Stimulated activated CD8-positive, alpha-beta memory T cell treated with anti-CD3 and anti-CD28 coated beads, Interleukin-4, amount 100 ng/mL, for 24 hours (primary cell): ENCODE measurements at regions not wholly inside any gene's neighbourhood (a gene's known extent, or its start where the extent isn't known, plus 50 kb on each side); places are given as distances from the start of the nearest gene placed in this dataset.

Source experiments
- DNase-seq: peaks from one replicate; pipeline ENCODE4 v3.0.0-alpha.2; 2020; ENCODE audit warnings: low read depth

DNA sequence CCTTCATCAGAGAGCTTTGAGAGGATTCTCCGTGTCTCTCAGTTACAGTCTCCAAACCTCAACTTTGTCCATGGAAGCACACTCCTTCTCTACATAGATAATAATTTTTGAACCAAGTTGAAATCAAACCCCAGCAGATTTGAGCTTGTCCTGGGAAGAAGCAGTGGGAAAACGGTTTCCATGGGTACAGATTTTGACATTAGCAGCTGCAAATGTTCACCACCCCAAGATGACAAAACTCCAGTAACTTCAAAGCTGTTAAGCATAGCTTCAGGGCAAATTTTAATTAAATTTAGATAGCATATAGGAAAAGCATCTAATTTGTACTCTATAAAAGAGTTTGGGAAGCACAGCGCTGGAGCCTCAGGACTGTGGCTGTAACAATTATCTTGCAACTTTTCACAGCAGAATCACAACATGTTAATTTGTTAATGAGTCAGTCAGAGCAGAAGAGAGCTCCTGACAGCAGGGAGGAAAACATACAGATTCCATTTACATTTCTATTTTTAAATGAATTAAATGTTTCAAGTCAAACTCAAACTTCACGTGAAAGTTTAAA lies 240.7 kb downstream of the BMP7 start:
- DNase-seq: no peak

DNA sequence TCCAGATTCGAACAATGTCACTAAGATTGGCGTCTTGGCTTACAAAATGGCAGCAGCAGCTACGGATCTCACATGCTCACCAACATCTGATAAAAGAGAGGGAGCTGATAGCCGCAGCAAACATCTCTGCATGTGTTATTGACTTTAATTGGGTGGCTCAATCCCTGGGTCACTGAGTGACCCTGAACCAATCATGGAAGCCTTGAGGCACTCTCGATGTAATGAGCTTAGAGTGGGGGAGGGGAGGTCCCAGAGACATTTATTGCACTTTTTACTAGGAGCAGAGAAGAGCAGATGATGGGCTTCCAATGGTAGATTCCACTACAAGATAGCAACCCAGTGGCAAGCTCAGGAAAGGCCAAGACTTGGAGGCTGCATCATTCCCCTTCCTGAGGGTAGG lies 238.7 kb downstream of the BMP7 start:
- DNase-seq: no peak

DNA sequence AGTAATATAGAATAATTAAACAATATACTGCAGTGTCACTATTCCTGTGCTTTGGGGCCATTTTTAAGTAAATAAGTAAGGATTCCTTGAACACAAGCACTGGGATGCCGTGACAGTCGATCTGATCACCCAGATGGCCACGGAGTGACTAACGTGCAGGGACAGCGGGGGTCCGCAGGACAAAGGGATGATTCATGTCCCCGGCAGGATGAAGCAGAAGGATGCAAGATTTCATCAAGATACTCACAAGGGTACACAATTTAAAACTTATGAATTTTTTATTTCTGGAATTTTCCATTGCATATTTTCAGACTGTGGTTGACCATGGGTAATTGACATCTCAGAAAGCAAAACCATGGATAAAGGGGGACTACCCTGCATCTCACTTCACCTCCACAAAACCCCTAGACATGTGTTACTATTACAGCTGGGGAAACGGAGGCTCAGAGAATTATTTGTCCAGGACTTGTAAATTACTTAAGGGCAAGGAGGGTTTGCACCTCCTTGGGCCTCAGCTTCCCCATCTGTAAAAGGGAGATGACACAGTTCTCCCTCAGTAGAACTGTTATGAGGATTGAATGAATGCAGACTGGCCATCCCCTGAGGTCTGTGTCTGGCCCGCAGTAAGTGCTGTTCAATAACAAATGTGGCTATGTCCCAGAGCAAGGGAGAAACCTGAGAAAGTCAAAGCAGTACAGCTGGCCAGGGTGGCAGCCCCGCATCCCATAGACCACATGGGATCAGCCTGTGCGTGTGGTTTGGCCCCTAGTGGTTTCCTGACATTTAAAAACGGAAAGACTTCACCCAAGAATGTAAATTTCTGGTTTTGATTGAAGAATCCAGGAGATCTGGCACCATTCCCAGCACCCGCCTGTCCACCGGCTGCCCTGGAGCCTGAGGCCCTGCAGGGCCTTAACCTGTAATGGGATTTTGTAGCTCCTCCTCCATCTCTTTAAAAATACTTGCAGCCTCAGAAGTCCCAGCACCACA lies 235.5 kb downstream of the BMP7 start:
- DNase-seq: no peak

DNA sequence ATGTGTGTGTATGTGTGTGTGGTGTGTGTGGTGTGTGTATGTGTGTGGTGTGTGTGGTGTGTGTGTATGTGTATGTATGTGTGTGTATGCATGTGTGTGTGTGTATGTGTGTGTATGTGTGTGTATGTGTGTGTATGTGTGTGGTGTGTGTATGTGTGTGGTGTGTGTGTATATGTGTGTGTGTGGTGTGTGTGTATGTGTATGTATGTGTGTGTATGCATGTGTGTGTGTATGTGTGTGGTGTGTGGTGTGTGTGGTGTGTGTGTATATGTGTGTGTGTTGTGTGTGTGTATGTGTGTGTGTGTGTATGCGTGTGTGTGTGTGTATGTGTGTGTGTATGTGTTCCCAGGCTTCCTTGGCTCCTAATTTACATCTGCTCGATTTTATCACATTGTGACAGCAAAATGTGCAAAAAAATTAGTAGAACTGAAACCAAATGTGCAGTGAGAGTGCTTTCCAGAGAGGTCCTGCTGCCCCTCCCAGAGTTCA lies 234.5 kb downstream of the BMP7 start:
- DNase-seq: no peak

- no peak for DNase-seq
Measured at GRCh38 chr20:57032847-57033246, 233.6 kb downstream of the BMP7 start.

DNA sequence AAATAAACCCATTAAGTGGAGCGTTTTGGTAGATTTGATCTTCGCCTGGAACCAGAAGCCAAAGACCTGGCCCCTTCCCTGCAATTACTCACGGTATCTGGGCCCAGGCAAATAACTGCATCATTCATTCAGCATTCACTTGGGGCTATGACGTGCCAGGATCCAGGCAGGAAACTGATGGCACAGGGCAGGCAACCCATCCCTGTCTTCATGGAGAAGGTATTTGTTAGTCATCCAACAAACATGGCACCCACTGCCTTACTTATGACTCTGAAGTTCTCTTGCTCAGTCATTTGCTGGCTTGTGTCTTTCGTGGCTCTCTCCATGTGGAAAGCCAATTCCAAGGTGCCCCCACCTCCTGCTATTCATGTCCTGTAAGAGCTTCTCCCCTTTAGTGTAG lies 232.4 kb downstream of the BMP7 start:
- DNase-seq: no peak

GRCh38 chr20:57037689-57038088 lies 228.8 kb downstream of the BMP7 start:
- DNase-seq: no peak

DNA sequence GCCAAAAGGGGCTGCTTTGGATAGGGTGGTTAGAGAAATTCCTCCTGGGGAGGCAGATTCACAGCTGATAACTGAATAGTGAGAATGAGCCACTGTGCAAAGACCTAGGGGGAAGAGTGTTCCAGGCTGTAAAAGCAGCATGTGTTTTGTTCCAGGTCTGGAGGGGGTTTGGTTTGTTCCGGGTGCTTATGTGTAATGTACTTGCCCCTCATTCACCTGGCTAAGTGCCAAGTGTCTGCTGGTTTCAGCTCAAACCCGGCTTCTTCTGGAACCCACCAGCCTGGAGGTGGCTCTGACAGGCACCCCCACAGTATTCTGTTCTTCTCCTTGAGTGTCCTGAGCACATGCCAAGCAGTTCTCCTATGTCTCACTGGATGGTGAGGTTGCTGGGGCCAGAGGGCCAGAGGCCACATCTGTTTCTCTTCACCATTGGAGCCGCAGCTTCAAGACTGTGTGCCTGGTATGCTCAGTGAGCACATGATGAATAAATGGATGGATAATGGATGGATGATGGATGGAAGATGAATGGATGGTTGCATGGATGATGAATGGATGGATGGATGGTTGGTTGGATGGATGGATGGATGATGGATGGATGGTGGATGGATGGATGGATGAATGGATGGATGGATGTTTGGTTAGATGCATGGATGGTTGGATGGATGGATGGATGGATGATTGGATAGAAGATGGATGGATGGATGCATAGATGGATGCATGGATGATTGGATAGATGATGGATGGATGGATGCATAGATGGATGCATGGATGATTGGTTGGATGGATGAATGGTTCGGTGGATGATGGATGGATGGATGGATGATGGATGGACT lies 227.6 kb downstream of the BMP7 start:
- DNase-seq: no peak

DNA sequence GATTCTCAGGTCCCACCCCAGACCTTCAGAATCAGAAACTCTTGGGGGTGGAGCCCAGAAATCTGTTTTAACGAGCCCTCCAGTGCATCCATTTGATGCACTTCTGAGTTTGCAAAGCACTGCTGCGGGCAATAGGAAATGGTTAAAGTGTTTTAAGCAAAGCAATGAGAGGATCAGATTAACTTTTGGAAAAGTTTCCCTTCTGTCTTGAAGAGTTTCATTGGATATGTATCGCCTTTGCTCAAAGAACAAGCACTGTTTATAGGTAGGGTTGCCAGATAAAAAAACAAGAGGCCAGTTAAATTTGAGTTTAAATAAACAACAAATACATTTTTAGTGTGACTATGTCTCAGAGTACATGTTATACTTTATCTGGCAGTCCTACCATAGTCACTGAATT lies 226.0 kb downstream of the BMP7 start:
- DNase-seq: no peak

DNA sequence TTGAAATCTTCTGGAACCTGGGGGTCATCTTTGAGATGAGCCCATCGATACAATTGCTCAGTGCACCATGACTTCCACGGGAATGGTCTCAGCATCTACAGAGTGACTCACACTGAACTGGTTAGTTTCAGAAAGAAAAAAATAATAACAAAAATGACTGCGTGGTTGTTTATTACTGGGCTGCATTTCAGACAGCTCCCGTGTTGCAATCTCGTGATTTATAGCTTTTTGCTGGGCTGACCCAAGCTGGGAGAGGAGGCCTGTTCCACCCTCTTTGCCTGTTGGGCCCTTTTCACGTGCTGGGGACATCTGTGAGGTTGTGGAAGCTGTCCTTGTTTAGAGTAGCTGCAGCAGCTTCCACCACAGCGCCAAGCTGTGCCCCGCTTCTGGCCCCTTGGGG lies 225.5 kb downstream of the BMP7 start:
- DNase-seq: no peak

GRCh38 chr20:57043091-57043490 lies 223.3 kb downstream of the BMP7 start:
- no peak for DNase-seq

- no peak for DNase-seq
Measured at GRCh38 chr20:57043669-57044268, 222.7 kb downstream of the BMP7 start.

- DNase-seq: no peak
Measured at GRCh38 chr20:57047281-57048026, 219.0 kb downstream of the BMP7 start.

- no peak for DNase-seq
Measured at GRCh38 chr20:57048027-57048869, 218.2 kb downstream of the BMP7 start.

DNA sequence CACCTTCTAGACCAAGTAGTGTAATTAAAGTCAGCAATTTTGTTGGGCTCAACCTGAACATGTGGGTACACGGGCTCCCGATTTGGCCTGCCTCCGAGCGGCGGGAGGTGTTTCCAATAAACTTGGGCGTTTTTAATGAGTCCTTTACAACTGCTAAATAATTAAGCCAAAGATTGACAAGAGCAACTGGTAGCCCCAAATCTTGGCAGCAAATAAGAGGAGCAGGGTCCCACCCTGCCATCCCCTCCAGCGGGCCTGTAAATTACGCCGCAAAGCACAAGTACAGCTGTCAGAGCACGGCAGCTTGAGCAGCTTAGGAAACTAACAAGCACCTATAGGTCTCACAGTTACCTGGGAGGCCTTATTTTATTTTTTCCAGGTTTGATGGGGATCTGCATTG lies 217.1 kb downstream of the BMP7 start:
- no peak for DNase-seq

- no peak for DNase-seq
Measured at GRCh38 chr20:57051096-57051495, 215.3 kb downstream of the BMP7 start.

GRCh38 chr20:57053067-57053466 lies 213.4 kb downstream of the BMP7 start:
- DNase-seq: no peak

DNA sequence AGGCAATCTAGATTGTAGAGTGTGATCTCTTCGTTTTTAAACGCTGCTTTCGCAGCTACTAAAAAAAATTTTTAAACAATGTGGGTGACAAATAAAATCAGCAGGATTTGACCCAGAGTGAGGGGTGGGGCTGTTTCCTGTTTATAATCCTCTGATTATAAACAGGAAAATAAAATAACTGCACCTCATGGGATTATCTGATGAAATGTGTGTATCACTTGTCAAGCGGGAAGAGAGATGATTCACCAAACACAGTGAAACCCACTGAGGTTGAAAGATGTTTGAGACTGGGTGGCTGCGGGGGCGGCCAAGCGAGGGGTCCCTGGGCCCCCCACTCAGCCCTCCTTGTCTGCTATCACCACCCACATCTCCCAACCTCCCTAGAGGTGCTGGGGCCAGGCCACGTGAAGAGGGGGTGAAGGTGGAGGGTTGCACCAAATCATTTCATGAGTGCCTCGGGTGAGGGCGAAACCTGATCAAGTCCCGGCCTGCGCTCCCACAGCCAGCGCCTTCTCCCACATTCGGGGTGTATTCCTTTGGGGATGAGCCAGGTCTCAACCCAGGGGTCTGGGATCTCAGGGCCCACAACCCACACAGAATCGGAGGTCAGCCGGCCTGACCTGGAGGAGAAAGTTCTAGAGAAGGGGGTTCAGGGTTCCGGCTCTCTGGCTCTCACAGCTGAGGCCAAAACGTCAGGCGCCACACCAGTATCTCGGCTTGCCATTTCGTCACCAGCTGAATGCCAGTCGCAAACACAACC lies 212.5 kb downstream of the BMP7 start:
- DNase-seq: no peak

DNA sequence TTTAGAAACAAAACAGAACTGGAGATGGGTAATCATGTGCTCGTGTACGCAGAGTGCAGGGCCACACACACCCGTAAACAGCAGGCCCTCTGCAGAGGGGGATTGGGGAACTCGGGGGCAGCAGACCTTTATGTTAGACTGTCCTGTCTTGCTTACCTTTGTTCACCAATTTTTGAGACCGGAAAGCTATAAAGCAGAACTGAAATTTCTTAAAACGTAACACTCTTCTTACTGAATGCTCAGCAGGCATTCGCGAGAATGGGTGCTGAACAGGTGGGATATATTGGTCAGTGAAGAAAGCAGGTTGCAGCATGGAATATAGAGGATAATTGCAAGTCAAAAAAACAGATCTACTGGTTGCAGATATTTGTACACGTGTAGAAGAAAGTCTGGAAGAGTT lies 211.1 kb downstream of the BMP7 start:
- DNase-seq: no peak

- no peak for DNase-seq
Measured at GRCh38 chr20:57056651-57057050, 209.8 kb downstream of the BMP7 start.
